ENCODE measurements at regions not wholly inside any gene's neighbourhood (a gene's known extent, or its start where the extent isn't known, plus 50 kb on each side); places are given as distances from the start of the nearest gene placed in this dataset.
"Not testable (repeated sequence)": the region's sequence is repeated elsewhere in the genome, so short reads cannot be mapped to it uniquely, and the experiment has no call there.

- TF ChIP-seq CTCF (IDR thresholded peaks at IDR 0.05): no peak
- no peak for TF ChIP-seq POLR2A (IDR thresholded peaks at IDR 0.05)
- no peak for DNase-seq
- Histone ChIP-seq H3K4me1 (no peaks in the 10 kb centered on the region), H3K27ac (no peak overlapping the region), H3K9me3 (no peaks in the 10 kb centered on the region), H3K36me3 (no peaks in the 10 kb centered on the region), H3K4me3 (no peak overlapping the region), H3K27me3 (no peaks in the 10 kb centered on the region)
These were observed 246.6 kb downstream of the INSC start for GRCh38 chr11:15361316-15361715.

- DNase-seq, H3K27me3 ChIP-seq: not testable (repeated sequence)
These were observed 250.6 kb downstream of the INSC start for GRCh38 chr11:15365286-15365685.

DNA sequence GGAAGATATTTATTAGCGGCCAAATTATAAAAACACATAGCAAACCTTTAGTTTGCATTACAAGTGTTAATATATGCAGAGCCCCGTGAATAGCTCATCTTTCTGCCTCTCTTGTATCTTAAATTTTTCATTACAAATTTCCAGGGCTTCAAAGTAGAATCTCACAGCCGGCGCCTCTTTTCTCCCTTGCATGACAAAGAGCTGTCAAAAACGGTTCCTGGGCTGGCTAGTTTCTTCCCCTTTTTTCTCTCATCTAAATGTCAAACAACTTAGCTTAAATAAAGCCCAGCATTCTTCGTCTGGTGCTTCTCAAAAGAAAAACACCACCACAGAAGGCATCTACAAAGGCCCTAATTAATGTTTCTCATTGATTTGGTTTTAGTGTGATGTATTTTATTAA is 253.0 kb downstream of the INSC start:
- no peak for DNase-seq
- no peak for TF ChIP-seq POLR2A (IDR thresholded peaks at IDR 0.05)
- TF ChIP-seq CTCF (IDR thresholded peaks at IDR 0.05): no peak
- Histone ChIP-seq H3K4me1 (no peaks in the 10 kb centered on the region), H3K27ac (no peak overlapping the region), H3K9me3 (no peaks in the 10 kb centered on the region), H3K27me3 (no peaks in the 10 kb centered on the region), H3K4me3 (no peak overlapping the region), H3K36me3 (no peaks in the 10 kb centered on the region)

More at GRCh38 chr11:15365286-15365685, 250.6 kb downstream of the INSC start:
- not testable (repeated sequence) for H3K4me3 ChIP-seq, H3K4me1 ChIP-seq, H3K27ac ChIP-seq, H3K9me3 ChIP-seq, H3K36me3 ChIP-seq

DNA sequence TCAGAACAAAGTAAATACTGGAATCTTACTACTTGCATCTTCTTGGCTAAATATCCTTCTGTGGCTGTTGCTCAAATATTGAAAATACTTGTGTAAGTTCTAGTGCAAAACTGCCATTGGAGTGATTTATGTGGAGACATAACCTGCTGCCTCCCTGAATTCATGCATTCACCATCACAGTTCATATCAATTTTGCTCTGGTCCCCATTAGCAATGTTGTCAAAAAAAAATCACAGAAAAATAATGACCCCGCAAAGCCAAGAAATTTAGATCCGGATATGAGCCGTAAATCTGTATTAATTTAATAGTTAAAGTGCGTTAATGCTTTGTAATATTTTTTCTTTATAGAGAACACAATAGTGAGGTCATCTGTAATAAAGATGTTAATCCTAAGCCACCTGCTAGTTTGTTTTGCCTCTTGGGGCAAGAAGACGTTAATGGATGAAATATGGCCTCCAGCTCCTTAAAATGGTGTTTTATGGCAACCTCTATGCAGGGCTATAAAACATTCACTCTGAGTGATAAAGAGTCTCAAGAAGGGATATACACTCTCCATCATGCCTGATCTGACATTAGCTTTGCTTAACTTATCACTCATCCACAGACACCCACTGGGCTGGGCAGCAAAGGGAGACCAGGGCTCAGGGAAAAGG is 255.9 kb downstream of the INSC start:
- no peaks in the 10 kb centered on the region for H3K4me1 ChIP-seq
- no peak for DNase-seq
- TF ChIP-seq CTCF (IDR thresholded peaks at IDR 0.05) (no peak), POLR2A (IDR thresholded peaks at IDR 0.05) (no peak)
- H3K4me3 ChIP-seq: no peak overlapping the region
- no peaks in the 10 kb centered on the region for H3K9me3 ChIP-seq
- H3K27ac ChIP-seq: no peak overlapping the region
- H3K36me3 ChIP-seq: no peaks in the 10 kb centered on the region
- no peaks in the 10 kb centered on the region for H3K27me3 ChIP-seq

DNA sequence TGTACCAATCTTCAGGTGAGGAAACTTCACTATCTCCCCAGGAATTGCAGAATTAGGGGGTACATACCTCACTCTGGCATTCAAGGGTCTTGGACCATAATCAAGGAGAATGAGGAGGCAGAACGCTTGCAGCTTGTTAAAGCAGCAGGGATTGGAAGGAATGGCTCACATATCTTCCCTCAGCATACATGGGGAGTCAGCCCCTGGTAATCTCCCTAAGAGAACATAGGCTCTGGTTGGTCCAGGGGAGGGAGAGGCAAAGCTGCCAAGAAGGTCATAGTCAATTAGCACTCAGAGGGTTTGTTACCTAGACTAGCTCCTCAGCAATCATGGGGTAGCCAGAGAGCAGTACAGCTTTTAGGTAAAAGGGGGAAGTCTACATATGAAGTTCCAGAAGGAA is 256.8 kb downstream of the INSC start:
- Histone ChIP-seq H3K4me3 (no peak overlapping the region), H3K27me3 (no peaks in the 10 kb centered on the region), H3K36me3 (no peaks in the 10 kb centered on the region), H3K27ac (no peak overlapping the region), H3K4me1 (no peaks in the 10 kb centered on the region), H3K9me3 (no peaks in the 10 kb centered on the region)
- no peak for DNase-seq
- TF ChIP-seq POLR2A (IDR thresholded peaks at IDR 0.05): no peak
- TF ChIP-seq CTCF (IDR thresholded peaks at IDR 0.05): no peak

DNA sequence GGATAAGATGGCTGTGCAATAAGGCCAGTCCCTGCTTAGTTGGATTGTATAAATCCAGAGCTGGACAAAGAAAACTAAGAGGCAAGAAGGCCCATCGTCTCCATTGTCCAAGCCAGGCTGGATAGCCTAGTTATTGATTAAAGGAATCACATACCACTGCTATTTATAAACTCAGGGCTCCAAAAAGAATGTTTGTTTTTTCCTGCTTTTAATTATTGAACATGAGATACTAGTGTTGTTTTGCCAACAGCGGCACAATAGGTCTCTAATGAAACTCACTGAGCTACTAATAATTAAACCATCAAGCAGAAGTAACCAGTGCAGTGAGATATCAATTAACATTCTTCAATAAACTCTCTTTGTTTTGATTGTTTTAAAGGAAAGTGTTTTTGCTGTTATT is 259.7 kb downstream of the INSC start:
- no peak for TF ChIP-seq CTCF (IDR thresholded peaks at IDR 0.05)
- no peaks in the 10 kb centered on the region for H3K9me3 ChIP-seq
- H3K27me3 ChIP-seq: no peaks in the 10 kb centered on the region
- no peaks in the 10 kb centered on the region for H3K4me1 ChIP-seq
- DNase-seq: no peak
- no peaks in the 10 kb centered on the region for H3K36me3 ChIP-seq
- H3K4me3 ChIP-seq: no peak overlapping the region
- no peak overlapping the region for H3K27ac ChIP-seq
